Tibial nerve (tissue), 4 donors: ENCODE measurements at regions not wholly inside any gene's neighbourhood (a gene's known extent, or its start where the extent isn't known, plus 50 kb on each side); places are given as distances from the start of the nearest gene placed in this dataset.

Experiments
- EP300 ChIP-seq, 2 donors: sonication (generic); formaldehyde crosslinking; IDR thresholded peaks; one replicate each; pipeline ENCODE4 v1.6.1; 2017; ENCODE audit warnings: antibody characterized with exemption in 2 of 2, mild to moderate bottlenecking in 1 of 2
- POLR2A ChIP-seq, 2 donors: fragments of 450-650 bp; IDR thresholded peaks; one replicate each; pipeline ENCODE4 v1.6.1; 2017; ENCODE audit warnings: antibody characterized with exemption in 2 of 2, mild to moderate bottlenecking in 2 of 2, moderate library complexity in 2 of 2
- TF ChIP-seq, protein P1 (sequence below), 5 experiments: fragments of 200-600 bp in 3 of 5; fragments of 450-650 bp in 2 of 5; sonication (generic) in 3 of 5; IDR thresholded peaks; one replicate each; pipeline ENCODE4 v1.5.1; 2016 to 2019; ENCODE audit warnings: antibody characterized with exemption in 5 of 5, mild to moderate bottlenecking in 3 of 5, moderate library complexity in 2 of 5

DNA sequence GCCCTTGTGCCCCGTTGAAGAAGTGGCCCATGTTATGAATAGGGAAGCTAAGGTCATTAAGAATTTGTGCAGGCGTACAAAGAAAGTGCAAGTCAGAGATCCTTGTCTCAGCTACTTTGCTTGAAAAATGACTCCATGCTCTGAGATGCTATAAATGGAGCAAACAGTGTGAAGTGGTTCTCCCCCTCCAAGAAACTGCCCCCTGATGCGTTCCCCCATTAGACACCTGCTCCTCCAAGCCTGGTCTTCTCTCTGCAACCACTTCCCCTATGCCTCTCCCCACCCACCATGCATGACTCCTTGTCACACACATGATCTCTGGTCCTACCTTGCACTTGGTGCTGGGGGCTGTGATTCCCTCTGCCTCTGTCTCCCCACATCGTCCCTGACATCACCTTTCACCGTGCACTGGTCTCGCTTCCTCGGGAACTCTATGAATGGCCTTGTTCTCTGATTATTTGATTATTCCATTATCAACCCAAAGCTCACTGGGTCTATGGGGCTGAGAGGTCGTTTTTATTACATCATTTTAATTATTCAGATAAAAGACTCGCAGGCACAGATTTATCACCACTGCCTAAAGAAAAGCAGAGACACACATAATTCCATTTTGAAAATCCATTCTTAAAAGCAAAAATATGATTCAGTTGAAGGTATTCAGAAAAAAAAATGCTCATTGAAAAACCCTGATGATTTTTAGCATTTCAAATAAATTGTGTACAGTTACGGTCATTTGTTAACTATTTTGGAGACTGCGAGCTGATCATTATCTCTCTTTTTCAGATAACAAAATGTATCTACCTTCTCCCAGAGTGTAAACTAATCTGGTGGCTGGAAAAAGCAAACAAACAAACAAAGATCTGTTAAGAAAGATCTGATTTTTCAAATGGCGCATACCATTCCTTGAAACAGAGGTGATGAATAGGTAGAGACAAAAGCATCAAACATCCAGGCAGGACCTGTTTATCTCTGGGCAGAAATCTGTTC is 294.9 kb downstream of the SOX11 start:
- TF ChIP-seq, protein P1, sequence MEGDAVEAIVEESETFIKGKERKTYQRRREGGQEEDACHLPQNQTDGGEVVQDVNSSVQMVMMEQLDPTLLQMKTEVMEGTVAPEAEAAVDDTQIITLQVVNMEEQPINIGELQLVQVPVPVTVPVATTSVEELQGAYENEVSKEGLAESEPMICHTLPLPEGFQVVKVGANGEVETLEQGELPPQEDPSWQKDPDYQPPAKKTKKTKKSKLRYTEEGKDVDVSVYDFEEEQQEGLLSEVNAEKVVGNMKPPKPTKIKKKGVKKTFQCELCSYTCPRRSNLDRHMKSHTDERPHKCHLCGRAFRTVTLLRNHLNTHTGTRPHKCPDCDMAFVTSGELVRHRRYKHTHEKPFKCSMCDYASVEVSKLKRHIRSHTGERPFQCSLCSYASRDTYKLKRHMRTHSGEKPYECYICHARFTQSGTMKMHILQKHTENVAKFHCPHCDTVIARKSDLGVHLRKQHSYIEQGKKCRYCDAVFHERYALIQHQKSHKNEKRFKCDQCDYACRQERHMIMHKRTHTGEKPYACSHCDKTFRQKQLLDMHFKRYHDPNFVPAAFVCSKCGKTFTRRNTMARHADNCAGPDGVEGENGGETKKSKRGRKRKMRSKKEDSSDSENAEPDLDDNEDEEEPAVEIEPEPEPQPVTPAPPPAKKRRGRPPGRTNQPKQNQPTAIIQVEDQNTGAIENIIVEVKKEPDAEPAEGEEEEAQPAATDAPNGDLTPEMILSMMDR (IDR thresholded peaks at IDR 0.05) = no peak
- TF ChIP-seq EP300 (IDR thresholded peaks at IDR 0.05) = no peak
- no peak for TF ChIP-seq POLR2A (IDR thresholded peaks at IDR 0.05)
